ENCODE measurements at regions not wholly inside any gene's neighbourhood (a gene's known extent, or its start where the extent isn't known, plus 50 kb on each side); places are given as distances from the start of the nearest gene placed in this dataset.

DNA sequence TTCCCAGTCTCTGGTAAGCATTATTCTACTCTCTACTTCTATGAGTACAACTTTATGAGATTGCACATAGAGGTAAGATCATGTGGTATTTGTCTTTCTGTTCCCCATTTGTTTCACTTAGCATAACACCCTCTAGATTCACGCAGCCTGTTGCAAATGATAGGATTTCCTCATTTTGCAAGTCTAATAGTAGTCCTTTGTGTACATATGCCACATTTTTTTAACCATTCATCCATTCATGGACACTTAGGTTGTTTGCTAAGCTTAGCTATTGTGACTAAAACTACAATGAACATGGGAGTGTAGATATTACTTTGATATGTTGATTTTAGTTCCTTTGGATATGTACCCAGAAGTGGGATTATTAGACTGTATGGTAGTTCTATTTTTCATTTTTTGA, 717.9 kb upstream of the ALCAM start:
- no peak overlapping the region for H3K27ac ChIP-seq (ENCODE audit: low read length)
- H3K4me1 ChIP-seq (ENCODE audit: control insufficient read depth, insufficient read depth, low read length) = no peaks in the 10 kb centered on the region
- CTCF ChIA-PET = no interaction called here
- no peak overlapping the region for H3K4me3 ChIP-seq (ENCODE audit: low read depth in 2 of 2, low read length in 2 of 2)
- TF ChIP-seq, protein P1, sequence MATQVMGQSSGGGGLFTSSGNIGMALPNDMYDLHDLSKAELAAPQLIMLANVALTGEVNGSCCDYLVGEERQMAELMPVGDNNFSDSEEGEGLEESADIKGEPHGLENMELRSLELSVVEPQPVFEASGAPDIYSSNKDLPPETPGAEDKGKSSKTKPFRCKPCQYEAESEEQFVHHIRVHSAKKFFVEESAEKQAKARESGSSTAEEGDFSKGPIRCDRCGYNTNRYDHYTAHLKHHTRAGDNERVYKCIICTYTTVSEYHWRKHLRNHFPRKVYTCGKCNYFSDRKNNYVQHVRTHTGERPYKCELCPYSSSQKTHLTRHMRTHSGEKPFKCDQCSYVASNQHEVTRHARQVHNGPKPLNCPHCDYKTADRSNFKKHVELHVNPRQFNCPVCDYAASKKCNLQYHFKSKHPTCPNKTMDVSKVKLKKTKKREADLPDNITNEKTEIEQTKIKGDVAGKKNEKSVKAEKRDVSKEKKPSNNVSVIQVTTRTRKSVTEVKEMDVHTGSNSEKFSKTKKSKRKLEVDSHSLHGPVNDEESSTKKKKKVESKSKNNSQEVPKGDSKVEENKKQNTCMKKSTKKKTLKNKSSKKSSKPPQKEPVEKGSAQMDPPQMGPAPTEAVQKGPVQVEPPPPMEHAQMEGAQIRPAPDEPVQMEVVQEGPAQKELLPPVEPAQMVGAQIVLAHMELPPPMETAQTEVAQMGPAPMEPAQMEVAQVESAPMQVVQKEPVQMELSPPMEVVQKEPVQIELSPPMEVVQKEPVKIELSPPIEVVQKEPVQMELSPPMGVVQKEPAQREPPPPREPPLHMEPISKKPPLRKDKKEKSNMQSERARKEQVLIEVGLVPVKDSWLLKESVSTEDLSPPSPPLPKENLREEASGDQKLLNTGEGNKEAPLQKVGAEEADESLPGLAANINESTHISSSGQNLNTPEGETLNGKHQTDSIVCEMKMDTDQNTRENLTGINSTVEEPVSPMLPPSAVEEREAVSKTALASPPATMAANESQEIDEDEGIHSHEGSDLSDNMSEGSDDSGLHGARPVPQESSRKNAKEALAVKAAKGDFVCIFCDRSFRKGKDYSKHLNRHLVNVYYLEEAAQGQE (IDR thresholded peaks at IDR 0.05; ENCODE audit: insufficient read depth in 1 of 2, low read depth in 2 of 2, low read length in 1 of 2) = no peak
- TF ChIP-seq TCF7L2 (IDR thresholded peaks at IDR 0.05; ENCODE audit: low read depth, low read length) = no peak
- no peak for TF ChIP-seq SIN3A (IDR thresholded peaks at IDR 0.05; ENCODE audit: borderline replicate concordance, insufficient read depth, low read depth, low read length)
- TF ChIP-seq, protein P2, sequence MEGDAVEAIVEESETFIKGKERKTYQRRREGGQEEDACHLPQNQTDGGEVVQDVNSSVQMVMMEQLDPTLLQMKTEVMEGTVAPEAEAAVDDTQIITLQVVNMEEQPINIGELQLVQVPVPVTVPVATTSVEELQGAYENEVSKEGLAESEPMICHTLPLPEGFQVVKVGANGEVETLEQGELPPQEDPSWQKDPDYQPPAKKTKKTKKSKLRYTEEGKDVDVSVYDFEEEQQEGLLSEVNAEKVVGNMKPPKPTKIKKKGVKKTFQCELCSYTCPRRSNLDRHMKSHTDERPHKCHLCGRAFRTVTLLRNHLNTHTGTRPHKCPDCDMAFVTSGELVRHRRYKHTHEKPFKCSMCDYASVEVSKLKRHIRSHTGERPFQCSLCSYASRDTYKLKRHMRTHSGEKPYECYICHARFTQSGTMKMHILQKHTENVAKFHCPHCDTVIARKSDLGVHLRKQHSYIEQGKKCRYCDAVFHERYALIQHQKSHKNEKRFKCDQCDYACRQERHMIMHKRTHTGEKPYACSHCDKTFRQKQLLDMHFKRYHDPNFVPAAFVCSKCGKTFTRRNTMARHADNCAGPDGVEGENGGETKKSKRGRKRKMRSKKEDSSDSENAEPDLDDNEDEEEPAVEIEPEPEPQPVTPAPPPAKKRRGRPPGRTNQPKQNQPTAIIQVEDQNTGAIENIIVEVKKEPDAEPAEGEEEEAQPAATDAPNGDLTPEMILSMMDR (IDR thresholded peaks at IDR 0.05) = no peak
- no peak for TF ChIP-seq POLR2AphosphoS5 (IDR thresholded peaks at IDR 0.05; ENCODE audit: low read depth, low read length)
- POLR2A ChIA-PET = no interaction called here
- no peak for DNase-seq (ENCODE audit: low read depth, low spot score)
- intact Hi-C loops (cut with micrococcal nuclease; ENCODE audit: unreplicated experiment) = no loop called here
- H3K27me3 ChIP-seq (ENCODE audit: control insufficient read depth, insufficient read depth, low read length) = no peaks in the 10 kb centered on the region
- no peaks in the 10 kb centered on the region for H3K36me3 ChIP-seq (ENCODE audit: control insufficient read depth, insufficient read depth, low read length)
- no TSS peak for BruUV-seq (replicated peaks)
- in situ Hi-C loops (cut with HindIII; ENCODE audit: low pct_unique_long_range_greater_than_20kb, low sequenced_read_pairs) = no loop called here
- ATAC-seq = no peak
- peaks cover 5% of the 10 kb centered on the region; the same call in 1 of the 2 replicates for H3K9me3 ChIP-seq (ENCODE audit: control insufficient read depth, insufficient read depth, low read depth, low read length)

DNA sequence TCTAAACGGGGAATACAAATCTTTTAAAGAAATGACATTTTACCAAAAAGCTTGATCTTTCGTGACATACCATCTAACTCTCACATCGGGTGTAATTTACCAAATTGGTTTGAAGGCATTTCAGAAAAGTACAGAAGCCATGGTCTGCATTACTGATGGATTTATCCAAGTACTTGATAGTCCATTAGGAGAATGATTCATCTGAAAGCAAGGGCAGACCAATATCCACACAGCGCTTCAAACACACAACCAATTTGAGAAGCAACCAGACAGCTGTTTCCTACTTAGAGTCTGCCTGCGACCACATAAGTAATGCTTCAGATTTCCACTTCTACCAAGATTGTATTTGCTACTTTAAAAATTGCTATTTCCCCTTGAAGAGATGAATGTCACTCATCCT, 697.6 kb upstream of the ALCAM start:
- no peak for DNase-seq (ENCODE audit: low read depth, low spot score)
- Histone ChIP-seq H3K4me3 (ENCODE audit: low read depth in 2 of 2, low read length in 2 of 2) (no peak overlapping the region), H3K27me3 (ENCODE audit: control insufficient read depth, insufficient read depth, low read length) (no peaks in the 10 kb centered on the region), H3K4me1 (ENCODE audit: control insufficient read depth, insufficient read depth, low read length) (no peaks in the 10 kb centered on the region), H3K27ac (ENCODE audit: low read length) (no peak overlapping the region), H3K36me3 (ENCODE audit: control insufficient read depth, insufficient read depth, low read length) (no peaks in the 10 kb centered on the region), H3K9me3 (ENCODE audit: control insufficient read depth, insufficient read depth, low read depth, low read length) (no peaks in the 10 kb centered on the region)
- ATAC-seq = no peak
- in situ Hi-C loops (cut with HindIII; ENCODE audit: low pct_unique_long_range_greater_than_20kb, low sequenced_read_pairs) = no loop called here
- intact Hi-C loops (cut with micrococcal nuclease; ENCODE audit: unreplicated experiment) = no loop called here
- BruUV-seq (replicated peaks) = no TSS peak
- CTCF ChIA-PET = no interaction called here
- TF ChIP-seq POLR2AphosphoS5 (IDR thresholded peaks at IDR 0.05; ENCODE audit: low read depth, low read length) = no peak
- TF ChIP-seq, protein P2 (IDR thresholded peaks at IDR 0.05) = no peak
- TF ChIP-seq, protein P1 (IDR thresholded peaks at IDR 0.05; ENCODE audit: insufficient read depth in 1 of 2, low read depth in 2 of 2, low read length in 1 of 2) = no peak
- TF ChIP-seq TCF7L2 (IDR thresholded peaks at IDR 0.05; ENCODE audit: low read depth, low read length) = no peak
- no peak for TF ChIP-seq SIN3A (IDR thresholded peaks at IDR 0.05; ENCODE audit: borderline replicate concordance, insufficient read depth, low read depth, low read length)
- POLR2A ChIA-PET = no interaction called here
